Osteoblast (primary cell): ENCODE measurements at regions not wholly inside any gene's neighbourhood (a gene's known extent, or its start where the extent isn't known, plus 50 kb on each side); places are given as distances from the start of the nearest gene placed in this dataset.

Experiments
- DNase-seq: peaks from one replicate; pipeline ENCODE4 v3.0.0; 2011; ENCODE audit warnings: low spot score, mixed read lengths; ENCODE audit not compliant: insufficient read length; ENCODE audit errors: missing footprints
- H2AFZ ChIP-seq: 2 replicates; pipeline ENCODE4 v1.6.0; 2011; ENCODE audit warnings: mild to moderate bottlenecking, low read length
- H3K27ac ChIP-seq: 2 replicates; pipeline ENCODE4 v1.5.1; 2011; ENCODE audit warnings: mild to moderate bottlenecking, low read depth, low read length, moderate library complexity
- H3K27me3 ChIP-seq: 2 replicates; pipeline ENCODE4 v1.6.0; 2012; ENCODE audit warnings: mild to moderate bottlenecking, control low read depth, inconsistent platforms, low read length, moderate library complexity; ENCODE audit not compliant: insufficient read depth
- H3K36me3 ChIP-seq: 2 replicates; pipeline ENCODE4 v1.5.1; 2011; ENCODE audit warnings: mild to moderate bottlenecking, low read length, control low read depth, moderate library complexity; ENCODE audit not compliant: insufficient read depth
- H3K4me1 ChIP-seq: 2 replicates; pipeline ENCODE4 v1.5.1; 2011; ENCODE audit warnings: mild to moderate bottlenecking, low read length, control low read depth, moderate library complexity; ENCODE audit not compliant: insufficient read depth
- H3K4me2 ChIP-seq: 2 replicates; pipeline ENCODE4 v1.6.0; 2011; ENCODE audit warnings: mild to moderate bottlenecking, low read length; ENCODE audit not compliant: insufficient read depth
- H3K4me3 ChIP-seq: fragments of 200-600 bp; sonication (generic); 3 replicates; pipeline ENCODE4 v1.5.1; 2012; ENCODE audit warnings: mild to moderate bottlenecking, low read length, inconsistent platforms; ENCODE audit not compliant: insufficient read depth
- H3K79me2 ChIP-seq: 2 replicates; pipeline ENCODE4 v1.6.0; 2012; ENCODE audit warnings: mild to moderate bottlenecking, low read length, control low read depth, inconsistent platforms; ENCODE audit not compliant: insufficient read depth
- H3K9me3 ChIP-seq: 2 replicates; pipeline ENCODE4 v1.5.1; 2011; ENCODE audit warnings: low read depth, low read length, control low read depth
- H4K20me1 ChIP-seq: 2 replicates; pipeline ENCODE4 v1.6.0; 2012; ENCODE audit warnings: mild to moderate bottlenecking, low read length, control low read depth; ENCODE audit not compliant: insufficient read depth
- CTCF ChIP-seq: IDR thresholded peaks from 2 replicates; pipeline ENCODE4 v1.5.1; 2011; ENCODE audit warnings: mild to moderate bottlenecking, low read depth, low read length, moderate library complexity; ENCODE audit errors: extremely low read depth

GRCh38 chr18:57991552-57991951 lies 52.5 kb upstream of the NEDD4L start:
- Histone ChIP-seq H3K27ac (no peak overlapping the region), H3K9me3 (no peaks in the 10 kb centered on the region), H3K4me2 (no peak overlapping the region), H3K27me3 (peaks cover 21% of the 10 kb centered on the region), H3K4me3 (no peak overlapping the region), H3K36me3 (no peaks in the 10 kb centered on the region), H4K20me1 (no peaks in the 10 kb centered on the region), H3K79me2 (no peaks in the 10 kb centered on the region), H3K4me1 (no peaks in the 10 kb centered on the region), H2AFZ (no peak overlapping the region)
- no peak for TF ChIP-seq CTCF
- DNase-seq: no peak

GRCh38 chr18:57989536-57989935 lies 54.5 kb upstream of the NEDD4L start:
- TF ChIP-seq CTCF: no peak
- no peaks in the 10 kb centered on the region for H3K79me2 ChIP-seq

GRCh38 chr18:57984490-57985115 lies 59.4 kb upstream of the NEDD4L start:
- no peak for TF ChIP-seq CTCF
- Histone ChIP-seq H3K36me3 (no peaks in the 10 kb centered on the region), H3K4me1 (no peaks in the 10 kb centered on the region), H3K27ac (no peak overlapping the region), H4K20me1 (no peaks in the 10 kb centered on the region), H2AFZ (no peak overlapping the region), H3K27me3 (peaks cover 51% of the 10 kb centered on the region), H3K9me3 (no peaks in the 10 kb centered on the region), H3K4me3 (no peak overlapping the region), H3K79me2 (no peaks in the 10 kb centered on the region), H3K4me2 (no peak overlapping the region)
- DNase-seq: no peak

More at GRCh38 chr18:57989536-57989935, 54.5 kb upstream of the NEDD4L start:
- Histone ChIP-seq H3K4me3 (no peak overlapping the region), H3K27ac (no peak overlapping the region), H3K9me3 (no peaks in the 10 kb centered on the region), H3K27me3 (peaks cover 24% of the 10 kb centered on the region), H3K4me1 (no peaks in the 10 kb centered on the region), H3K4me2 (no peak overlapping the region), H4K20me1 (no peaks in the 10 kb centered on the region), H2AFZ (no peak overlapping the region), H3K36me3 (no peaks in the 10 kb centered on the region)
- no peak for DNase-seq

GRCh38 chr18:57983965-57984364 lies 60.1 kb upstream of the NEDD4L start:
- Histone ChIP-seq H3K4me1 (no peaks in the 10 kb centered on the region), H3K4me2 (no peak overlapping the region), H3K4me3 (no peak overlapping the region), H2AFZ (no peak overlapping the region), H3K27ac (no peak overlapping the region), H4K20me1 (no peaks in the 10 kb centered on the region), H3K9me3 (no peaks in the 10 kb centered on the region), H3K36me3 (no peaks in the 10 kb centered on the region), H3K79me2 (no peaks in the 10 kb centered on the region), H3K27me3 (peaks cover 50% of the 10 kb centered on the region)
- DNase-seq: no peak
- no peak for TF ChIP-seq CTCF
